Esophagus (tissue), 2 donors: ENCODE measurements at regions not wholly inside any gene's neighbourhood (a gene's known extent, or its start where the extent isn't known, plus 50 kb on each side); places are given as distances from the start of the nearest gene placed in this dataset.
"Not testable (repeated sequence)": the region's sequence is repeated elsewhere in the genome, so short reads cannot be mapped to it uniquely, and the experiment has no call there.

ENCODE experiments used
- H3K27ac ChIP-seq, 2 donors: one replicate each; pipeline ENCODE4 v1.5.1; 2013; ENCODE audit warnings: low read depth in 2 of 2, mild to moderate bottlenecking in 2 of 2, inconsistent platforms in 1 of 2, low read length in 1 of 2, moderate library complexity in 1 of 2
- H3K27me3 ChIP-seq, 2 donors: one replicate each; pipeline ENCODE4 v1.6.1; 2013; ENCODE audit warnings: low read length in 2 of 2, control low read depth in 1 of 2, mild to moderate bottlenecking in 1 of 2; ENCODE audit not compliant: insufficient read depth in 2 of 2, control insufficient read depth in 1 of 2
- H3K36me3 ChIP-seq, 2 donors: one replicate each; pipeline ENCODE4 v1.6.1; 2013; ENCODE audit warnings: low read length in 1 of 2; ENCODE audit not compliant: control insufficient read depth in 2 of 2, insufficient read depth in 2 of 2
- H3K4me1 ChIP-seq, 2 donors: one replicate each; pipeline ENCODE4 v1.6.1; 2013; ENCODE audit warnings: low read length in 1 of 2; ENCODE audit not compliant: control insufficient read depth in 2 of 2, insufficient read depth in 2 of 2
- H3K4me3 ChIP-seq, 2 donors: one replicate each; pipeline ENCODE4 v1.5.1; 2013; ENCODE audit warnings: low read length in 2 of 2, mild to moderate bottlenecking in 2 of 2, low read depth in 1 of 2, moderate library complexity in 1 of 2
- H3K9me3 ChIP-seq, 2 donors: one replicate each; pipeline ENCODE4 v1.6.1; 2013; ENCODE audit warnings: mild to moderate bottlenecking in 2 of 2, low read depth in 1 of 2, low read length in 1 of 2, moderate library complexity in 1 of 2; ENCODE audit not compliant: control insufficient read depth in 2 of 2, insufficient read depth in 1 of 2
- WGBS, 2 donors: extraction: QIAGEN DNeasy Blood & Tissue Kit; methylation state at CpG; one replicate each; pipeline ENCODE4 v1.1.7; 2013; 5-methylcytosine and 5-hydroxymethylcytosine counted together
- donor health status: healthy with polysubstance abuse.
- donor health status: Bipolar disorder and iron deficiency.

DNA sequence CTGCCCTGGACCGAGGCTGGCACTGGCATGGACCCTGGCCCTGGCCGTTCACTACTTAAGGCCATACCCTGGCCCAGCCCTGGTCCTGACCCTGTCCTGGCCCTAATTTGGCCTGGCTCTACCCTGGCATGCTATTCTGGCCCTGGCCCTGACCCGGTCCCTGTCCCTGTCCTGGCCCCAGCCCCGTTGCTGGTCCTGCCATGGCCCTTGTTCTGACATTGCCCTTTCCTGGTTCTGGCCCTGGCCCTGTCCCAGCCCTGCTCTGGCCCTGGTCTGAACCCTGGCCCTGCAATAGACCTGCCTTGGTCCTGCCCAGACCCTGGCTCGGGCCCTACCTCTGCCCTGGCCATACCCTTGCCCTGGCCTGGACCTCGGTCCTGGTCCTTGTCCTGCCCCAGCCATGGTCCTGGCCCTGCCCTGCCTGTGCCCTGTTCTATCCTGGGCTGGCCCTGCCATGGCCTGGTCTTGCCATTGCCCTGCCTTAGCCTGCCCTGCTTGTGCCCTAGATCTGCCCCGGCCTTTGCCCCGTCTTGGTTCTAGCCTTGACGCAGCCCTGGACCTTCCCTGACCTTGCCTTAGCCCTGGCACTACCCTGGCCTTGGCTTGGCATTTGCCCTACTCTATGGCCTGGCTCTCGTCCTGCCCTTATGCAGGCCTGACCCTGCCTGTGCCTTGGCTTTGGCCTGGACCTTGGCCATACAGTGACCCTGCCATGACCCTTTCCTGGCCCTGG lies 237.2 kb downstream of the GOLGA6L6 start:
- H3K27ac ChIP-seq, H3K36me3 ChIP-seq, H3K4me1 ChIP-seq, H3K4me3 ChIP-seq, H3K27me3 ChIP-seq: not testable (repeated sequence)
- H3K9me3 ChIP-seq, result peaks cover 22 to 45% of the 10 kb centered on the region in 2 donors
- 73% methylated on average over 9 to 10 of the region's 10 CpGs for WGBS, 2 donors

DNA sequence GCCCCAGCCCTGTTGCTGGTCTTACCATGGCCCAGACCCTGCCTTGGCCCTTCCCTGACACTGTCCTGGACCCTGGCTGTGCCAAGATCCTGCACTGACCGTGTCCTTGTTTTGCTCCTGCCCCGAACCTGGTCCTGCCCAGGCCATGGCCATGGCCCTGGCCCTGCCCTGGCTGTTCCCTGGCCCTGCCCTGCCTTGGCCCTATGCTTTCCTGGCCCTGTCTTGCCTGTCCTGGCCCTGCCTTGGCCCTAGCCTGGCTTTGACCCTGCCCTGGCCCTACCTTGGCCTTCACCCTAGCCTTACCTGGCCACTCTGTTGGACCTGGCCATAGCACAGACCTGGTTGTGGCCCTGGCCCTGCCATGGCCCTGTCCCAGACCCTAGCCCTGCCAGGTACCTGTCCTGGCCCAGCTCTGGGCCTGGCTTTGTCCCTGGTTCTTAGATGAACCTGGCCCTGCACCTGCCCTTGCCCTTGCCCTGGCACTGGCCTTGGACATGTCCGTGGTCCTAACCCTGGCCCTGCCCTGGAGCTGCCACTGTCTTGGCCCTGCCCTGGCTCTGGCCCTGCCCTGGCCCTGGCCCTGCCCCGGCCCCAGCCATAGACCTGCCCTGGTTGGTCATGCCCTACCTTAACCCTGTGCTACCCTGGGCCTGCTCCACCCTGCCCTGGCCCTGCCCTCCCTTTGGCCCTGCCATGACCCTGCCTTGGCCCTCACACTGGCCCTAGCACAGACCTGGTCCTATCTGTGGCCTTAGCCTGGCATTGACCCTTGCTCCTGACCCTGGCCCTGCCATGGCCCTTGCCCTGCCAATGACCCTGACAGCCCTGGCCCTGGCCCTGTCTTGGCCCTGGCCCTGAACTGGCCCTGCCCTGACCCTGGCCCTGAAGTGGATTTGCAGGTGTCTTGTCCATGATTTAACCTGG lies 238.1 kb downstream of the GOLGA6L6 start:
- not testable (repeated sequence) for H3K27ac ChIP-seq, H3K4me3 ChIP-seq, H3K36me3 ChIP-seq, H3K27me3 ChIP-seq, H3K4me1 ChIP-seq
- WGBS, 2 donors, result 62 to 70% methylated on average over 4 of the region's 4 CpGs
- H3K9me3 ChIP-seq, result peaks cover 22 to 45% of the 10 kb centered on the region in 2 donors

DNA sequence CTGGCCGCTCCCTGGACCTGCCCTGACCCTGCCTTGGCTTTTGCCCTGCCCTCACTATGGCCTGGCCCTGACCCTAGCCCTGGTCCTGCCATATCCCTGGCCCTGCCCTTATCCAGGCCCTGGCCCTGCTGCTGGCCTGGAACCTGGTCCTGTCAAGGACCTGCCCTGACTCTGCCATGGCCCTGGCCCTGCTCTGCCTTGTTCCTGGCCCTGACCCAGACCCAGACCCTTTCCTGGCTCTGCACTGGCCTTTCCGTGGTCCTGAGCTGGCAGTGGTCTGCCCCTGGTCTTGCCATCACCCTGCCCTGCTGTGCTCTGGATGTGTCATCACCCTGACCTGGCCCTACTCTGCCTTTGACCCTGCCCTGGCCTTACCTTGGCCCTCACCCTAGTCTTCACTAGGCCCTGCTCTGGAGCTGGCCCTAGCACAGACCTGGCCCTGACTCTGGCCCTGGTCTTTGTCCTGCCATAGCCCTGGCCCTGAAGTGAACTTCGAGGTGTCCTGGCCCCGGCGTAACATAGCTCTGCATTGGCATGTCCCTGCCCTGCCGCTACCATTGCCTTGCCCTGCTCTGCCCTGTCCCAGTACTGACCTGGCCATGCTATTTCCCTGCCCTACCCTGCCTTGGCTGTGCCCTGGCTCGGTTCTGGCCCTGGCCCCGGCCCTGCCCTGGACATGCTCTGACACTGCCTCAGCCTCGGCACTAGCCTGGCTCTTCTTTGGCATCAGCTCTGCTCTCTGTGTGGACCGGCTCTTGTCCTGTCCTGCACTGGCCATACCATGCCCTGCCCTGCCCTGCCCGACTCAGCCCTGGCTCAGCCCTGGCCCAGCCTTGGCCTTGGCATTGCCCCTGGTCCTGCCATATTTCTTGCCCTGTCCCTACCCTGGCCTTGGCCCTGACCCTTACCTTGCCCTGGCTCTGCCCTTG lies 239.2 kb downstream of the GOLGA6L6 start:
- not testable (repeated sequence) for H3K27me3 ChIP-seq, H3K27ac ChIP-seq, H3K4me1 ChIP-seq, H3K36me3 ChIP-seq, H3K4me3 ChIP-seq
- H3K9me3 ChIP-seq, result peaks cover 22 to 45% of the 10 kb centered on the region in 2 donors
- 82 to 83% methylated on average over 10 to 11 of the region's 11 CpGs for WGBS, 2 donors

DNA sequence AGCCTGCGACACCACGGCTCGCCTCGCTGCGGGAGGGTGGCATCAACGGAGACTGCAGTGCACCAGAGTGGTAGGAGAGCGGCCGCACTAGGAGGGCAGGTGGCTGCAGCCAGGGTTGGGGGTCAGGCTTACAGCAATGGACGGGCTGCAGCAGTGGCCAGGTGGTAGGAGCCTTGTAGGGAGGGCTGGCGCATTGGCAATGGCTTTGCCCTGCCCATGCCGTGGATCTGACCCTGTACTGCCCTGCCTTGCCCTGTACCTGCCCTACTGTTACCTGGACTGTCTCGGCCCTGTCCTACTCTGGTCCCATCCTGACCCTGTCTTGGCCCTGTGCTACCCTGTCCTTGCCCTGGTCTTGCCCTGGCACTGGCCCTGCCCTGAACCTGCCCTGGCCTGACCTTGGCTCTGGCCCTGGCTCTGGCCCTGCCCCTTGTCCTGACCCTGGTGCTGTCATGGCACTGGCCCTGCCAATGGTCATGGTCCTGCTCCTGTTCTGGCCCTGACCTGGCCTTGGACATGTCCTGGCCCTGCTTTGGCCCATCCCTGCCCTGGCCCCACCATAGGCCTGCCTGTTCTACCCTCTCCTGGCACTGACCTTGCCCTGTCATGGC lies 240.0 kb downstream of the GOLGA6L6 start:
- H3K27me3 ChIP-seq, H3K4me1 ChIP-seq, H3K27ac ChIP-seq, H3K36me3 ChIP-seq, H3K4me3 ChIP-seq: not testable (repeated sequence)
- 87 to 90% methylated on average over 12 of the region's 12 CpGs for WGBS, 2 donors
- H3K9me3 ChIP-seq, result peaks cover 20 to 42% of the 10 kb centered on the region in 2 donors

DNA sequence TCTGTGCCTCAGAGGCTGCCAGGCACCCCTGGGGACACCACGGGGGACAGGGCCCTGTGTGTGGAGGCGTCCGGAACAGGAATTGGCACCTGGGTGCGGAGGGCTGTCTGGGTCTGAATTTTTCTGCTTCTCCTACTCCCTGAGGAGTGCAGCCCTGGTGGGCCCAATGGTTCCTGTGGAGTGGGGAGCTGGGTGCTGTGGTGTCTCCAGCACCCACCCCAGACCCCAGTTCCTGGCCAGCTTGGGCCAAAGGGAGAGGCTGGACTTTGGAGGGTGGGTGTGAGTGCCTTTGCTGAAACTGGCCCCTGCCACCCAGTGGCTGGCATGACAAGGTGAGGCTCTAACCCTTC lies 240.6 kb downstream of the GOLGA6L6 start:
- H3K4me1 ChIP-seq, H3K36me3 ChIP-seq, H3K27ac ChIP-seq, H3K4me3 ChIP-seq, H3K27me3 ChIP-seq: not testable (repeated sequence)
- WGBS, 2 donors, result 85 to 94% methylated on average over 4 of the region's 4 CpGs
- peaks cover 18 to 36% of the 10 kb centered on the region in 2 donors for H3K9me3 ChIP-seq

DNA sequence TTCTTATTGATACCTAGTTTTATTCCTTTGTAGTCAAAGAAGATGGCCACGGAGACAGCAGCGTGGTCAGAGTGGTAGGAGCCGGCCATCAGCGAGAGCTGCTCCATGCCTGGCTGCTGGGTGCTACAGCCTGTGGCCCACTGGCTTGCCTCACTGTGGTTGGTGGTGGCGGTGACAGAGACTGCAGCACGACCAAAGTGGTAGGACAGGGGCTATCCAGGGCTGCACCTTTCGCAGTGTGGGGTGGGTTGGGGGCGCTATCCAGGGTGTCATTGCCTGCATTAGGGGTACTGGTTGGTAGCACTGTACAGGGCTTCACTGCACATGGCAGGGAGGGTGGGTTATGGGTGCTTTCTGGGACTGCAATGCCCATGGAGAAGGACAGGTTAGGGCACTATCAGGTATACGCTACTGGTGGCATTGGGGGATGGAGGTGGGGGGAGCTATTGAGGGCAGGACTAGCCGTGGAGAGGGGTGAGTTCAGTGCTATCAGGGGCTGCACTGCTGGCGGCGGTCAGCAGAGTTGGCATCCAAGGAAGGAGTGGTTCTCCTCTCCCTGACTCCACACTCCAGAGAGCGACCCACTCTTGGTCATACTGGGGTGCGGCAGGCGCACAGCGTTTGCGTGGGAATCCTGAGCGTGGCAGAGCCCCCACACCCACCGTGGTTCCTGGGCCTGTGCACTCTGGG lies 241.1 kb downstream of the GOLGA6L6 start:
- not testable (repeated sequence) for H3K27me3 ChIP-seq, H3K27ac ChIP-seq, H3K4me1 ChIP-seq, H3K4me3 ChIP-seq, H3K36me3 ChIP-seq
- WGBS, 2 donors, result 82 to 84% methylated on average over 19 of the region's 19 CpGs
- peaks cover 19 to 34% of the 10 kb centered on the region in 2 donors for H3K9me3 ChIP-seq

DNA sequence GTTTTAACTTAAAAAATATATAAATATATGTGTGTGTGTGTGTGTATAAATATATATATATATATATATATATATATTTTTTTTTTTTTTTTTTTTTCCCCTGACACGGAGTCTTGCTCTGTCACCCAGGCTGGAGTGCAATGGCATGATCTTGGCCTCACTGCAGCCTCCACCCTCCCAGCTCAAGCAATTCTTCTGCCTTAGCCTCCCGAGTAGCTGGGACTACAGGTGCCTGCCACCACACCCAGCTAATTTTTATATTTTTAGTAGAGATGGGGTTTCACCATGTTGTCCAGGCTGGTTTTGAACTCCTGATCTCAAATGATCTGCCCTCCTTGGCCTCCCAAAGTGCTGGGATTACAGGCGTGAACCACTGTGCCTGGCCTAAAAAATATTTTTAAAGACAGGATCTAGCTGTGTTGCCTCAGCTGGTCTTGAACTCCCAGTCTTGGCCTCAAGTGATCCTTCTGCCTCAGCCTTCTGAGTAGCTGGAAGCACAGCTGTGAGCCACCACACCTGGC lies 243.9 kb downstream of the GOLGA6L6 start:
- H3K27me3 ChIP-seq, H3K4me3 ChIP-seq, H3K27ac ChIP-seq, H3K36me3 ChIP-seq, H3K4me1 ChIP-seq: not testable (repeated sequence)
- peaks cover 24 to 39% of the 10 kb centered on the region in 2 donors for H3K9me3 ChIP-seq
- WGBS, 2 donors, result 65 to 78% methylated on average over 2 to 3 of the region's 3 CpGs

DNA sequence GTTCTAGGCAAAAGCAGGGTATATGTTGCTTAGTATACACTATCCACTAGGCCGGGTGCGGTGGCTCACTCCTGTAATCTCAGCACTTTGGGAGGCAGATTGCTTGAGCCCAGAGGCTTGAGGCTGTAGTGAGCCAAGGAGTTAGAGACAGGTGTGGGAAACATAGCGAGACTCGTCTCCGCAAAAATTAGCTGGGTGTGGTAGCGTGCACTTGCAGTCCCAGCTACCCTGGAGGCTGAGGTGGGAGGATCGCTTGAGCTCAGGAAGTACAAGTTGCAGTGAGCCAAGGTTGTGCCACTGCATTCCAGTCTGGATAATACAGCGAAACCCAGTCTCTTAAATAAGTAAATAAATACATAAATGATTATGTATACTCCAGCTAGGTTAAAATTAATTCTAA lies 245.3 kb downstream of the GOLGA6L6 start:
- not testable (repeated sequence) for H3K27ac ChIP-seq, H3K36me3 ChIP-seq, H3K4me3 ChIP-seq, H3K27me3 ChIP-seq, H3K4me1 ChIP-seq
- 88 to 91% methylated on average over 8 of the region's 8 CpGs for WGBS, 2 donors
- H3K9me3 ChIP-seq, result peaks cover 18 to 31% of the 10 kb centered on the region in 2 donors
